ENCODE measurements at regions not wholly inside any gene's neighbourhood (a gene's known extent, or its start where the extent isn't known, plus 50 kb on each side); places are given as distances from the start of the nearest gene placed in this dataset.

DNA sequence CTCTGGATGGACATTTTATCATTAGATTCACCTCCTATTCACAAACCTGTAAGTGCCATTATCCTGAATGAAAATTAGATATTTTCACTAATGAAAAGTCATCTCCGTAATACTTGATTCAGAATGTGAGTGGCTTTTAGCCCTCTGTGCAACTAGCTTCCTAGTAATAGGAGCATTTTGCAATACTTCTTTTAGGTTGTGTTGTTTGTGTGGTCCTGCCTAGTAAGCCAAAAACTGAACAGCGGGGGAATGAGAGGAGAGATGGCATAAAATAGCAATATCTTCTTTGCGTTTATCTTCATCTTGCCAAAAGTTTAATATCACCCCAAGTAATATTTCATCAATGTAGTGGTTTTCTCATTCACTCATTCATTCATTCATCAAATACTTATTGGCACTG, 507.5 kb upstream of the CELF2 start:
- ChIA-PET CTCF (no interaction called here), POLR2A (ENCODE audit: unreplicated experiment) (no interaction called here)
- Histone ChIP-seq H2AFZ (no peak overlapping the region), H3K4me1 (replicated peaks; ENCODE audit: insufficient read depth) (no peaks in the 10 kb centered on the region), H3K9me3 (ENCODE audit: insufficient read depth, low read depth) (no peaks in the 10 kb centered on the region), H3K27ac (no peak overlapping the region), H3K4me2 (no peak overlapping the region), H3K79me2 (ENCODE audit: low read depth) (no peaks in the 10 kb centered on the region), H3K27me3 (ENCODE audit: insufficient read depth, low read depth) (no peaks in the 10 kb centered on the region), H3K4me3 (no peak overlapping the region), H3F3A (ENCODE audit: insufficient read depth, low read depth) (no peaks in the 10 kb centered on the region), H3K9me2 (ENCODE audit: insufficient read depth) (no peaks in the 10 kb centered on the region), H3K36me3 (ENCODE audit: low read depth) (no peaks in the 10 kb centered on the region), H4K20me1 (ENCODE audit: insufficient read depth) (no peaks in the 10 kb centered on the region)
- intact Hi-C loops (cut with micrococcal nuclease; ENCODE audit: unreplicated experiment) = no loop called here
- no peak for TF ChIP-seq EZH2 (IDR thresholded peaks at IDR 0.05; ENCODE audit: low read depth)
- TF ChIP-seq, protein P1, sequence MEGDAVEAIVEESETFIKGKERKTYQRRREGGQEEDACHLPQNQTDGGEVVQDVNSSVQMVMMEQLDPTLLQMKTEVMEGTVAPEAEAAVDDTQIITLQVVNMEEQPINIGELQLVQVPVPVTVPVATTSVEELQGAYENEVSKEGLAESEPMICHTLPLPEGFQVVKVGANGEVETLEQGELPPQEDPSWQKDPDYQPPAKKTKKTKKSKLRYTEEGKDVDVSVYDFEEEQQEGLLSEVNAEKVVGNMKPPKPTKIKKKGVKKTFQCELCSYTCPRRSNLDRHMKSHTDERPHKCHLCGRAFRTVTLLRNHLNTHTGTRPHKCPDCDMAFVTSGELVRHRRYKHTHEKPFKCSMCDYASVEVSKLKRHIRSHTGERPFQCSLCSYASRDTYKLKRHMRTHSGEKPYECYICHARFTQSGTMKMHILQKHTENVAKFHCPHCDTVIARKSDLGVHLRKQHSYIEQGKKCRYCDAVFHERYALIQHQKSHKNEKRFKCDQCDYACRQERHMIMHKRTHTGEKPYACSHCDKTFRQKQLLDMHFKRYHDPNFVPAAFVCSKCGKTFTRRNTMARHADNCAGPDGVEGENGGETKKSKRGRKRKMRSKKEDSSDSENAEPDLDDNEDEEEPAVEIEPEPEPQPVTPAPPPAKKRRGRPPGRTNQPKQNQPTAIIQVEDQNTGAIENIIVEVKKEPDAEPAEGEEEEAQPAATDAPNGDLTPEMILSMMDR (conservative IDR thresholded peaks at IDR 0.05) = no peak
- no TSS peak for BruUV-seq (replicated peaks)
- no peak for DNase-seq

DNA sequence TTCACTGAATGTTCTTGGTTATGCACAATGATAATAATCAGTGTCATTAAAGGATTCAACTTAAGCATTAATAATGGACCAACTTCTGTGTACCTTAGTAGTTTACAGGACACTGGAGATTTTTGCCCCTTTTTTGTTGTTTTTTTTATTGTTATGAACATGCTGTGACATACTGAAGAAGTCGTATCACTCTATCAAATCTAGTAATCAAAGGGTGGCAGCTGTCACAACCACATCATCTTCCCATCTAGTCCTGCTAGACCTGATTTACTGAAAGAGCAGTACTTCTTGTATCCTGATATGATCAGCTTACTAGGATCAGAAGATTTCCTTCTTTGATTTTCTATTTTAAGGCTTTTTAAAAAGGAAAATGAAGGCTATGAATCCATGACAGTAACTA, 504.6 kb upstream of the CELF2 start:
- no peaks in the 10 kb centered on the region for H3K79me2 ChIP-seq (ENCODE audit: low read depth)
- H2AFZ ChIP-seq = no peak overlapping the region
- DNase-seq = no peak
- ChIA-PET POLR2A (ENCODE audit: unreplicated experiment) (no interaction called here), CTCF (no interaction called here)
- no peaks in the 10 kb centered on the region for H3K4me1 ChIP-seq (replicated peaks; ENCODE audit: insufficient read depth)
- intact Hi-C loops (cut with micrococcal nuclease; ENCODE audit: unreplicated experiment) = no loop called here
- no peaks in the 10 kb centered on the region for H4K20me1 ChIP-seq (ENCODE audit: insufficient read depth)
- H3F3A ChIP-seq (ENCODE audit: insufficient read depth, low read depth) = no peaks in the 10 kb centered on the region
- no peak overlapping the region for H3K4me3 ChIP-seq
- H3K4me2 ChIP-seq = no peak overlapping the region
- H3K36me3 ChIP-seq (ENCODE audit: low read depth) = no peaks in the 10 kb centered on the region
- no peak overlapping the region for H3K27ac ChIP-seq
- H3K27me3 ChIP-seq (ENCODE audit: insufficient read depth, low read depth) = no peaks in the 10 kb centered on the region
- no TSS peak for BruUV-seq (replicated peaks)
- H3K9me2 ChIP-seq (ENCODE audit: insufficient read depth) = no peaks in the 10 kb centered on the region
- TF ChIP-seq, protein P1 (conservative IDR thresholded peaks at IDR 0.05) = no peak
- no peak for TF ChIP-seq EZH2 (IDR thresholded peaks at IDR 0.05; ENCODE audit: low read depth)
- no peaks in the 10 kb centered on the region for H3K9me3 ChIP-seq (ENCODE audit: insufficient read depth, low read depth)

DNA sequence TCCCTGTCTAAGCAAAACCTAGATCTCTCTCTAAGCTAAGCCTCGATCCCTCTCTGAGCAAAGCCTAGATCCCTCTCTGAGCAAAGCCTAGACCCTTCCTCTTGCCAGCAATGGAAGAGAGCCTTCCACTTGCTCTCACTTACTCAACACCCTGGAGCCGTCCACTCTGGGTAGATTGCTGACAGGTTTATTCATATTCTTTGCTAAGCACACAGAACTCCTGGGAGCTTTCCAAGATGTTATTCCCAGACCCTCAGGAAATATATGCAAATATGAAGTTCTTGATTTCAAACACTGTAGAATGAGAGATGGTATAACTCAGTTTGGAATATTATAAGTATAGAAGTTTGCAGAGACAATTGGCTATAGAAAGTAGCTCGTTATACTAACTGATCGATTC, 503.8 kb upstream of the CELF2 start:
- no TSS peak for BruUV-seq (replicated peaks)
- no peak for DNase-seq
- intact Hi-C loops (cut with micrococcal nuclease; ENCODE audit: unreplicated experiment) = no loop called here
- Histone ChIP-seq H3K4me3 (no peak overlapping the region), H3K79me2 (ENCODE audit: low read depth) (no peaks in the 10 kb centered on the region), H3K4me1 (replicated peaks; ENCODE audit: insufficient read depth) (no peaks in the 10 kb centered on the region), H3K27ac (no peak overlapping the region), H3K9me3 (ENCODE audit: insufficient read depth, low read depth) (no peaks in the 10 kb centered on the region), H2AFZ (no peak overlapping the region), H3F3A (ENCODE audit: insufficient read depth, low read depth) (no peaks in the 10 kb centered on the region), H3K27me3 (ENCODE audit: insufficient read depth, low read depth) (0 out of 2 replicates have a peak, but pooled peaks cover under 1% of the 10 kb centered on the region), H3K9me2 (ENCODE audit: insufficient read depth) (no peaks in the 10 kb centered on the region), H4K20me1 (ENCODE audit: insufficient read depth) (no peaks in the 10 kb centered on the region), H3K4me2 (no peak overlapping the region), H3K36me3 (ENCODE audit: low read depth) (no peaks in the 10 kb centered on the region)
- TF ChIP-seq, protein P1 (conservative IDR thresholded peaks at IDR 0.05) = no peak
- ChIA-PET POLR2A (ENCODE audit: unreplicated experiment) (no interaction called here), CTCF (no interaction called here)
